Right lobe of liver (tissue), 6 donors: ENCODE measurements at regions not wholly inside any gene's neighbourhood (a gene's known extent, or its start where the extent isn't known, plus 50 kb on each side); places are given as distances from the start of the nearest gene placed in this dataset.

Experiments used
- ATAC-seq, 4 donors: fragments of 200-7000 bp; cut with Tn5 transposase; one replicate each; pipeline ENCODE4 v1.9.1; 2020; ENCODE audit warnings: mild to moderate bottlenecking in 4 of 4, moderate library complexity in 4 of 4
- DNase-seq, 3 donors: peaks; one replicate each; pipeline ENCODE4 v3.0.0-alpha.2; 2020
- H3K27ac ChIP-seq, 3 donors: fragments of 200-600 bp; one replicate each; pipeline ENCODE4 v1.8.0; 2022
- H3K27me3 ChIP-seq, 2 donors: fragments of 200-600 bp; one replicate each; pipeline ENCODE4 v1.8.0; 2022
- H3K36me3 ChIP-seq, 4 donors: fragments of 200-600 bp; sonication (generic) in 1 of 4; one replicate each; pipeline versions ENCODE4 v1.5.1 to v1.8.0; 2017 to 2022; ENCODE audit warnings: control low read depth in 1 of 4
- H3K4me1 ChIP-seq, 4 donors: fragments of 200-600 bp; sonication (generic) in 1 of 4; one replicate each; pipeline versions ENCODE4 v1.5.1 to v1.8.0; 2017 to 2022; ENCODE audit warnings: control low read depth in 1 of 4
- H3K4me3 ChIP-seq, 3 donors: fragments of 200-600 bp; one replicate each; pipeline ENCODE4 v1.8.0; 2022
- H3K9me3 ChIP-seq, 4 donors: fragments of 200-600 bp; sonication (generic) in 1 of 4; one replicate each; pipeline versions ENCODE4 v1.5.1 to v1.8.0; 2017 to 2022; ENCODE audit warnings: control low read depth in 1 of 4
- CTCF ChIP-seq, 4 donors: fragments of 200-600 bp in 3 of 4; fragments of 450-650 bp in 1 of 4; IDR thresholded peaks; one replicate each; pipeline versions ENCODE4 v1.5.1 to v1.8.0; 2016 to 2022; ENCODE audit warnings: antibody characterized with exemption in 4 of 4, mild to moderate bottlenecking in 2 of 4
- POLR2A ChIP-seq: fragments of 450-650 bp; IDR thresholded peaks from one replicate; pipeline ENCODE4 v1.6.1; 2017; ENCODE audit warnings: antibody characterized with exemption, mild to moderate bottlenecking
- WGBS: methylation state at CpG from one replicate; pipeline ENCODE4 v1.1.6; 2018; ENCODE audit warnings: low coverage, low lambda C conversion rate; ENCODE audit not compliant: insufficient coverage; ENCODE audit errors: missing lambda C conversion rate; 5-methylcytosine and 5-hydroxymethylcytosine counted together
- intact Hi-C, 2 donors: fragments of 100-400 bp; cut with DNase I; formaldehyde crosslinking; loops; one replicate each; pipeline versions ENCODE4 v1.11.2 to v1.14.1; 2022
- donor health status: DM: no; HTN: yes; CAD: no.
- donor health status: DM: no; HTN: no; CAD: no.
- donor health status: DM: no; HTN: no; CAD: no.
- donor health status: DM: no; HTN: yes; CAD: no.
- donor health status: DM: no; HTN: yes; CAD: no.

- no peaks in the 10 kb centered on the region for H3K36me3 ChIP-seq
- H3K4me1 ChIP-seq: no peaks in the 10 kb centered on the region
- ATAC-seq (no peak), DNase-seq (no peak)
- H3K4me3 ChIP-seq: no peak overlapping the region
- intact Hi-C loops: no loop called here
- TF ChIP-seq CTCF (IDR thresholded peaks at IDR 0.05) (no peak), POLR2A (no peak)
- no peaks in the 10 kb centered on the region for H3K27me3 ChIP-seq
- no peak overlapping the region for H3K27ac ChIP-seq
- H3K9me3 ChIP-seq: no peaks in the 10 kb centered on the region
These were observed 889.6 kb downstream of the CDH18 start for GRCh38 chr5:19098434-19098833.

- H3K9me3 ChIP-seq: no peaks in the 10 kb centered on the region
- no peaks in the 10 kb centered on the region for H3K36me3 ChIP-seq
- intact Hi-C loops: no loop called here
- TF ChIP-seq CTCF (IDR thresholded peaks at IDR 0.05): no peak
- TF ChIP-seq POLR2A: no peak
- ATAC-seq: no peak
- H3K27me3 ChIP-seq: no peaks in the 10 kb centered on the region
- 37% methylated on average over 1 of the region's 1 CpG for WGBS
- H3K4me3 ChIP-seq: no peak overlapping the region
- DNase-seq: no peak
- no peaks in the 10 kb centered on the region for H3K4me1 ChIP-seq
- no peak overlapping the region for H3K27ac ChIP-seq
These were observed 888.8 kb downstream of the CDH18 start for GRCh38 chr5:19099195-19099594.

GRCh38 chr5:19104948-19105347, 883.1 kb downstream of the CDH18 start:
- 53% methylated on average over 1 of the region's 1 CpG for whole genome bisulfite sequencing
- Histone ChIP-seq H3K4me3 (no peak overlapping the region), H3K27ac (no peak overlapping the region), H3K4me1 (no peaks in the 10 kb centered on the region), H3K36me3 (no peaks in the 10 kb centered on the region), H3K9me3 (no peaks in the 10 kb centered on the region), H3K27me3 (no peaks in the 10 kb centered on the region)
- ATAC-seq: no peak
- DNase-seq: no peak
- intact Hi-C loops: no loop called here
- TF ChIP-seq CTCF (IDR thresholded peaks at IDR 0.05): no peak
- no peak for TF ChIP-seq POLR2A

GRCh38 chr5:19122923-19123322, 865.1 kb downstream of the CDH18 start:
- no peak for ATAC-seq
- Histone ChIP-seq H3K4me3 (no peak overlapping the region), H3K9me3 (no peaks in the 10 kb centered on the region), H3K36me3 (no peaks in the 10 kb centered on the region), H3K27me3 (no peaks in the 10 kb centered on the region), H3K27ac (no peak overlapping the region), H3K4me1 (no peaks in the 10 kb centered on the region)
- no peak for TF ChIP-seq CTCF (IDR thresholded peaks at IDR 0.05)
- no peak for DNase-seq
- intact Hi-C loops: no loop called here
- WGBS: 28% methylated on average over 1 of the region's 1 CpG

- no peak for DNase-seq
- no peaks in the 10 kb centered on the region for H3K27me3 ChIP-seq
- 30% methylated on average over 5 of the region's 5 CpGs for WGBS
- H3K9me3 ChIP-seq: no peaks in the 10 kb centered on the region
- H3K27ac ChIP-seq: no peak overlapping the region
- no peak for TF ChIP-seq CTCF (IDR thresholded peaks at IDR 0.05)
- TF ChIP-seq POLR2A: no peak
- H3K4me3 ChIP-seq: no peak overlapping the region
- H3K36me3 ChIP-seq: no peaks in the 10 kb centered on the region
- no peaks in the 10 kb centered on the region for H3K4me1 ChIP-seq
- ATAC-seq: no peak
- intact Hi-C loops: no loop called here
These were observed 861.9 kb downstream of the CDH18 start for GRCh38 chr5:19125956-19126713.
